ENCODE measurements at regions not wholly inside any gene's neighbourhood (a gene's known extent, or its start where the extent isn't known, plus 50 kb on each side); places are given as distances from the start of the nearest gene placed in this dataset.
"Not testable (repeated sequence)": the region's sequence is repeated elsewhere in the genome, so short reads cannot be mapped to it uniquely, and the experiment has no call there.

- H3K9me3 ChIP-seq (ENCODE audit: low read depth): no peaks in the 10 kb centered on the region
- WGBS, 2 experiments (ENCODE audit: low coverage in 1 of 2, low lambda C conversion rate in 2 of 2, missing lambda C conversion rate in 2 of 2): 88% methylated on average over 21 of the region's 21 CpGs
Measured at GRCh38 chr10:33773886-33774480, 439.5 kb upstream of the NRP1 start.

GRCh38 chr10:33773253-33773573, 438.7 kb upstream of the NRP1 start:
- Histone ChIP-seq H4K20me1 (ENCODE audit: insufficient read depth) (no peaks in the 10 kb centered on the region), H3K79me2 (ENCODE audit: insufficient read depth) (no peaks in the 10 kb centered on the region), H3K9me3 (ENCODE audit: low read depth) (no peaks in the 10 kb centered on the region), H3K9ac (no peak overlapping the region), H3K4me2 (ENCODE audit: unreplicated experiment) (no peak overlapping the region), H3K4me1 (ENCODE audit: insufficient read depth) (no peaks in the 10 kb centered on the region), H3K27me3 (replicated peaks; ENCODE audit: insufficient read depth) (no peaks in the 10 kb centered on the region), H3F3A (ENCODE audit: insufficient read depth) (no peaks in the 10 kb centered on the region), H3K4me3 (no peak overlapping the region), H3K27ac (no peak overlapping the region), H2AFZ (no peak overlapping the region), H3K36me3 (ENCODE audit: low read depth) (no peaks in the 10 kb centered on the region), H3K9me2 (ENCODE audit: insufficient read depth) (no peaks in the 10 kb centered on the region)
- TF ChIP-seq EZH2phosphoT487 (IDR thresholded peaks at IDR 0.05; ENCODE audit: insufficient read depth, low read depth) (no peak), EZH2 (IDR thresholded peaks at IDR 0.05; ENCODE audit: insufficient read depth, poor library complexity, severe bottlenecking) (no peak)
- 46 to 47% methylated on average over 4 of the region's 4 CpGs for WGBS, 2 experiments (ENCODE audit: low coverage in 1 of 2, low lambda C conversion rate in 2 of 2, missing lambda C conversion rate in 2 of 2)
- in situ Hi-C loops (cut with MboI): no loop called here
- DNase-seq: peak; percentile 11

More at GRCh38 chr10:33773886-33774480, 439.5 kb upstream of the NRP1 start:
- in situ Hi-C loops (cut with MboI): no loop called here
- H3K4me3 ChIP-seq: no peak overlapping the region
- H3K4me1 ChIP-seq (ENCODE audit: insufficient read depth): no peaks in the 10 kb centered on the region
- H3K9ac ChIP-seq: no peak overlapping the region
- DNase-seq: no peak
- H3F3A ChIP-seq (ENCODE audit: insufficient read depth): no peaks in the 10 kb centered on the region
- no peak overlapping the region for H3K27ac ChIP-seq
- no peak overlapping the region for H3K4me2 ChIP-seq (ENCODE audit: unreplicated experiment)
- no peaks in the 10 kb centered on the region for H4K20me1 ChIP-seq (ENCODE audit: insufficient read depth)
- H3K79me2 ChIP-seq (ENCODE audit: insufficient read depth): no peaks in the 10 kb centered on the region
- H3K36me3 ChIP-seq (ENCODE audit: low read depth): no peaks in the 10 kb centered on the region
- TF ChIP-seq EZH2 (IDR thresholded peaks at IDR 0.05; ENCODE audit: insufficient read depth, poor library complexity, severe bottlenecking) (no peak), EZH2phosphoT487 (IDR thresholded peaks at IDR 0.05; ENCODE audit: insufficient read depth, low read depth) (no peak)
- H3K27me3 ChIP-seq (replicated peaks; ENCODE audit: insufficient read depth): no peaks in the 10 kb centered on the region
- H2AFZ ChIP-seq: no peak overlapping the region
- no peaks in the 10 kb centered on the region for H3K9me2 ChIP-seq (ENCODE audit: insufficient read depth)

GRCh38 chr10:33772370-33773252, 438.1 kb upstream of the NRP1 start:
- WGBS, 2 experiments (ENCODE audit: low coverage in 1 of 2, low lambda C conversion rate in 2 of 2, missing lambda C conversion rate in 2 of 2): 72 to 76% methylated on average over 16 of the region's 16 CpGs
- no peaks in the 10 kb centered on the region for H4K20me1 ChIP-seq (ENCODE audit: insufficient read depth)
- no peak overlapping the region for H3K4me2 ChIP-seq (ENCODE audit: unreplicated experiment)

GRCh38 chr10:33771856-33772255, 437.4 kb upstream of the NRP1 start:
- H3K79me2 ChIP-seq (ENCODE audit: insufficient read depth); H3K4me3 ChIP-seq; H3K4me1 ChIP-seq (ENCODE audit: insufficient read depth); H2AFZ ChIP-seq; DNase-seq; H3K9ac ChIP-seq; H4K20me1 ChIP-seq (ENCODE audit: insufficient read depth); H3F3A ChIP-seq (ENCODE audit: insufficient read depth); H3K9me3 ChIP-seq (ENCODE audit: low read depth); H3K27me3 ChIP-seq (replicated peaks; ENCODE audit: insufficient read depth); in situ Hi-C loops (cut with MboI); H3K27ac ChIP-seq; H3K36me3 ChIP-seq (ENCODE audit: low read depth); H3K4me2 ChIP-seq (ENCODE audit: unreplicated experiment); H3K9me2 ChIP-seq (ENCODE audit: insufficient read depth): not testable (repeated sequence)
- WGBS, 2 experiments (ENCODE audit: low coverage in 1 of 2, low lambda C conversion rate in 2 of 2, missing lambda C conversion rate in 2 of 2): 58 to 59% methylated on average over 8 of the region's 8 CpGs

More at GRCh38 chr10:33772370-33773252, 438.1 kb upstream of the NRP1 start:
- Histone ChIP-seq H3K27me3 (replicated peaks; ENCODE audit: insufficient read depth) (no peaks in the 10 kb centered on the region), H3F3A (ENCODE audit: insufficient read depth) (no peaks in the 10 kb centered on the region), H3K27ac (no peak overlapping the region), H3K9ac (no peak overlapping the region), H3K36me3 (ENCODE audit: low read depth) (no peaks in the 10 kb centered on the region), H3K79me2 (ENCODE audit: insufficient read depth) (no peaks in the 10 kb centered on the region), H3K4me3 (no peak overlapping the region), H3K4me1 (ENCODE audit: insufficient read depth) (no peaks in the 10 kb centered on the region), H3K9me2 (ENCODE audit: insufficient read depth) (no peaks in the 10 kb centered on the region), H2AFZ (no peak overlapping the region), H3K9me3 (ENCODE audit: low read depth) (no peaks in the 10 kb centered on the region)
- in situ Hi-C loops (cut with MboI): no loop called here
- no peak for DNase-seq
- TF ChIP-seq EZH2phosphoT487 (IDR thresholded peaks at IDR 0.05; ENCODE audit: insufficient read depth, low read depth) (no peak), EZH2 (IDR thresholded peaks at IDR 0.05; ENCODE audit: insufficient read depth, poor library complexity, severe bottlenecking) (no peak)
